Peyer's patch (tissue), 4 donors: ENCODE measurements at regions not wholly inside any gene's neighbourhood (a gene's known extent, or its start where the extent isn't known, plus 50 kb on each side); places are given as distances from the start of the nearest gene placed in this dataset.

ENCODE experiments used
- DNase-seq, 3 donors: peaks; one replicate each; pipeline ENCODE4 v3.0.0-alpha.2; 2017 to 2019
- H3K27ac ChIP-seq, 4 donors: fragments of 200-600 bp; sonication (generic); one replicate each; pipeline ENCODE4 v1.5.1; 2016 to 2019
- H3K27me3 ChIP-seq, 2 donors: fragments of 200-600 bp; sonication (generic); one replicate each; pipeline ENCODE4 v1.5.1; 2019
- H3K36me3 ChIP-seq, 3 donors: fragments of 200-600 bp; sonication (generic); one replicate each; pipeline ENCODE4 v1.5.1; 2016 to 2019
- H3K4me1 ChIP-seq, 4 donors: fragments of 200-600 bp; sonication (generic); one replicate each; pipeline ENCODE4 v1.5.1; 2016 to 2019
- H3K4me3 ChIP-seq, 4 donors: fragments of 200-600 bp; sonication (generic); 1 replicate in 3 of 4; 2 replicates in 1 of 4; pipeline ENCODE4 v1.5.1; 2016 to 2019; ENCODE audit warnings: mild to moderate bottlenecking in 1 of 4
- H3K9me3 ChIP-seq, 4 donors: fragments of 200-600 bp; sonication (generic); one replicate each; pipeline ENCODE4 v1.5.1; 2016 to 2019; ENCODE audit warnings: mild to moderate bottlenecking in 1 of 4
- CTCF ChIP-seq, 6 experiments: fragments of 450-650 bp in 4 of 6; fragments of 200-600 bp in 2 of 6; sonication (generic) in 1 of 6; IDR thresholded peaks; one replicate each; pipeline ENCODE4 v1.5.1; 2017 to 2019; ENCODE audit warnings: antibody characterized with exemption in 6 of 6, mild to moderate bottlenecking in 3 of 6, moderate library complexity in 1 of 6
- POLR2A ChIP-seq, 2 donors: fragments of 450-650 bp; IDR thresholded peaks; one replicate each; pipeline ENCODE4 v1.5.1; 2017; ENCODE audit warnings: antibody characterized with exemption in 2 of 2, mild to moderate bottlenecking in 2 of 2, moderate library complexity in 2 of 2

GRCh38 chr2:106685180-106685897 lies 198.2 kb downstream of the CD8B2 start:
- TF ChIP-seq POLR2A (IDR thresholded peaks at IDR 0.05) (no peak), CTCF (IDR thresholded peaks at IDR 0.05) (no peak)
- H3K4me1 ChIP-seq: no peaks in the 10 kb centered on the region
- no peak overlapping the region for H3K27ac ChIP-seq
- H3K9me3 ChIP-seq: no peaks in the 10 kb centered on the region
- no peaks in the 10 kb centered on the region for H3K27me3 ChIP-seq
- no peak for DNase-seq
- H3K36me3 ChIP-seq: no peaks in the 10 kb centered on the region
- H3K4me3 ChIP-seq: no peak overlapping the region

- H3K4me1 ChIP-seq: no peaks in the 10 kb centered on the region
- no peaks in the 10 kb centered on the region for H3K9me3 ChIP-seq
- no peak for TF ChIP-seq CTCF (IDR thresholded peaks at IDR 0.05)
- no peak overlapping the region for H3K4me3 ChIP-seq
- no peaks in the 10 kb centered on the region for H3K27me3 ChIP-seq
- H3K27ac ChIP-seq: no peak overlapping the region
- no peaks in the 10 kb centered on the region for H3K36me3 ChIP-seq
- DNase-seq: no peak
Observed at GRCh38 chr2:106686814-106687213, 199.2 kb downstream of the ST6GAL2 start.

GRCh38 chr2:106694964-106695470 lies 190.9 kb downstream of the ST6GAL2 start:
- Histone ChIP-seq H3K36me3 (no peaks in the 10 kb centered on the region), H3K4me1 (no peaks in the 10 kb centered on the region), H3K9me3 (no peaks in the 10 kb centered on the region), H3K27ac (no peak overlapping the region), H3K4me3 (no peak overlapping the region), H3K27me3 (no peaks in the 10 kb centered on the region)
- DNase-seq: no peak
- TF ChIP-seq CTCF (IDR thresholded peaks at IDR 0.05): no peak
- no peak for TF ChIP-seq POLR2A (IDR thresholded peaks at IDR 0.05)

- no peaks in the 10 kb centered on the region for H3K9me3 ChIP-seq
- DNase-seq: no peak
Observed at GRCh38 chr2:106695919-106696318, 190.0 kb downstream of the ST6GAL2 start.

GRCh38 chr2:106700616-106701015 lies 185.4 kb downstream of the ST6GAL2 start:
- DNase-seq: no peak
- Histone ChIP-seq H3K27ac (no peak overlapping the region), H3K27me3 (no peaks in the 10 kb centered on the region), H3K9me3 (no peaks in the 10 kb centered on the region), H3K4me1 (peaks cover 0 to 10% (median 0%) of the 10 kb centered on the region in 4 donors), H3K36me3 (no peaks in the 10 kb centered on the region), H3K4me3 (no peak overlapping the region)
- no peak for TF ChIP-seq POLR2A (IDR thresholded peaks at IDR 0.05)
- TF ChIP-seq CTCF (IDR thresholded peaks at IDR 0.05): no peak

More at GRCh38 chr2:106695919-106696318, 190.0 kb downstream of the ST6GAL2 start:
- Histone ChIP-seq H3K4me3 (no peak overlapping the region), H3K27ac (no peak overlapping the region), H3K4me1 (no peaks in the 10 kb centered on the region), H3K27me3 (no peaks in the 10 kb centered on the region), H3K36me3 (no peaks in the 10 kb centered on the region)
- no peak for TF ChIP-seq POLR2A (IDR thresholded peaks at IDR 0.05)
- TF ChIP-seq CTCF (IDR thresholded peaks at IDR 0.05): no peak
